Stimulated activated CD4-positive, alpha-beta T cell treated with anti-CD3 and anti-CD28 coated beads, Interleukin-4, amount 100 ng/mL, for 24 hours (primary cell): ENCODE measurements at regions not wholly inside any gene's neighbourhood (a gene's known extent, or its start where the extent isn't known, plus 50 kb on each side); places are given as distances from the start of the nearest gene placed in this dataset.
A peak's percentile ranks its signal among the peaks of the same experiment; 100 is the strongest.
"Not testable (repeated sequence)": the region's sequence is repeated elsewhere in the genome, so short reads cannot be mapped to it uniquely, and the experiment has no call there.

ENCODE experiments used
- DNase-seq: peaks from one replicate; pipeline ENCODE4 v3.0.0-alpha.2; 2020

DNA sequence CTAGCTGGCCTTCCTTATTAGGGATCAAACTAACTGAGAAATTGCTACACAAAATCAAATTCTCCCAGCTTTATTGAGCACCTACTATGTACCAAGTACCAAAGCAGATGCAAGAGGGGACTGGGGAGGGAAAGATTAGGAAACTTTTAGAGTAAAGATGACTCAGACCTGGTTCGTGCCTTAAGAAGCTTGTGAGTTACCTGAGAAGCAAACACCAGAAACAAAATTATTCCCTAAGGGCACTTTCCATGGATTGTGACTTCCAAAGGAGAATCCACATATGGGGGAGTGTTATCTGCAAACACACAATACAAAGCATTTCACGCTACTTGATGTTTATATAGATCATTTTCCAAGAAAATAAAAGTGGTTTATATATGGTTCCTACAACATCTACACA lies 326.9 kb upstream of the HNRNPA3 start:
- DNase-seq = no peak

DNA sequence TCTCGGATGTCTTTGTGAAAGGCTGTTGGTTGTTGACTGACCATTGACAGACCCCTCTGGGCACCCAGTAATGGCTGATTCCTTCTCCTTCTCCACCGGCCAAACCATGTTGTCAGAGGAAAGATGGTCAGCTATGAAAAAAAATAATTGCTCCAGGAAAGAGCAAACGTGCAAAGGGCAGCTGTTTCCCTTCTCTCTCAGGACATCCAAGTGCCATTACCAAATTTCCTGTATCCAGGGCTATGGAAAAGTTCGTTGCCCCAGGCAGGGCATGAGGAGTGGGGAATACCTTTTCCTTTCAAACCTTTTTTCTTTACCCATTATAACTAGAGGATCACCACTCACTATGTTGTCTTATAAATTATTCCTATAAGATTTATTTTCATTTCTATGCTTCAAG lies 321.5 kb upstream of the HNRNPA3 start:
- DNase-seq = no peak

DNA sequence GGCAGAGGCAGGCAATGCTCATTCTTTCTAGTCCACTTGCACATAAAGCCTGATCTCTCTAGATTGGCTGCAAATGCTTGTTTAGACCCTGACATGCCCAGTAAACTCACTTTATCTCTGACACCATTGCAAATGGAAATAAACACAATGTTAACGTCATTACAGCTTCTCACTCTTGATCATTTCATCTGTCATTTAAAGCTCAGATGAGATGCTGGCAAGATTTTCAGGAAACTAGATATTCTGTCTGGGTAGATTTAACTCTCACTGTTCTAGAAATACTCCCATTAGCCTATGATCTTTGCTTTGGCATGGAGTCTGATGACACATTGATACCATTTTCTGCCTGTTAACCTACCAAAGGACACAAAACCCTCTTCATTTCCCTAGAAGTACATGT lies 320.7 kb upstream of the HNRNPA3 start:
- DNase-seq = no peak

DNA sequence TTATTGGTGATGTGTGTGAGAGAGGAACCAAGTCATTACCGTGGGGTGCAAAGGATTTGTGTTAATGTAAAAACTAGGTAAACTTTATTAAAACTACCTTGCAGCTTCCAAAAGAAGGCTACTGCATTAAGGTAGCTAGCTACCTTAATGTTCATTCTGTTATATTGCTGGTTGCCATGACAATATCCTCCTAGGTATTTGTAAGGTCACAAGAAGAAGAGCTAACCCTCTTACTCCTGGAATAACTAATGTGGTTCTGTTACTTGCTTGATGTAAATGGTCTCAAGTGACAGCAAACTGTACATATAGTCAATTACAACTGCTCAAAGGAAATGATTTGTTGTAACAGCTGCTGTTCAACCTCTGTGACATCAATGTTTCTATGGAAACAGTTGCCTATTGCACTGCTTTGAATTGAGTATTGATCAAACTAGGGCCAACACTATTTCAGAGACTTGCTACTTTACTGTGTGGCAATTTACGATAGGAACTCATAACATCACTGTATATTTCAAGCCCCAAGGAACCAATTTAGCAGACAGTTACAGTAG lies 319.8 kb upstream of the HNRNPA3 start:
- no peak for DNase-seq

DNA sequence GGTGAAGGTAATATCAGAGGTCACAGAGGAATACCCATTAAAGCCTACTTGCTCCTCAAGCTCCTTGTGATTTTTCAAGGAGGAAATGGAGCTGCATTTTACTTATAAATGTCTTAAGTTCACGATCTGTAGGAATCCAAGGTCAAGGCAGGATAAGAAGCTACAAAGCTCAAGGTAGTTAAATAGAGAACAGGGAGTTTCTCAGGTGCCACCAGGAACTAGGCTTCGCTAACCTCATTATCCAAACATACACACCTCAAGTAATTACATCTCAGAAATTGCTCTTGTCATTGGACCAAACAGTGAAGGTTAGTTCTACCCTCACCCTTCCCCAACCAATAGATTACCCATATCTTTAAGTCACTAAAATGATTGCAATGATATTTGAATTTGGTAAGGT lies 317.4 kb upstream of the HNRNPA3 start:
- no peak for DNase-seq

DNA sequence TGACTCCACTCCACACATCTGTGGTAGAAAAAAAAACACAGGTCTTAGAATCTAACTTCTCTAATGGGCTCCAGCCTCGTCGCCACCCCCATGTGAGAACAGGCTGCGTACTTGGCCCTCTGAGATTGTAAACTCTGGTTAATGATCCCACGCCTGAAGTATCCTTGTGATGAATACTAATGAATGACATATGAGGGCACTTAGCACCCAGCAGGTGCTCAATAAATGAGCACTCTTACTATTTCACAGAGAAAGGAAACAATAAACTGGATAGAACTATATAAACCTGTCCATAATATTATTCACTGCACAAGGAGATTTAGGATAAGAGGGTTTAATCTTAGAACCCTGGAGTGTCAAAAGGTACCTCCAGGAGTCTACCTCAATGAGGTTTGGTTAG lies 310.1 kb upstream of the HNRNPA3 start:
- DNase-seq = no peak

DNA sequence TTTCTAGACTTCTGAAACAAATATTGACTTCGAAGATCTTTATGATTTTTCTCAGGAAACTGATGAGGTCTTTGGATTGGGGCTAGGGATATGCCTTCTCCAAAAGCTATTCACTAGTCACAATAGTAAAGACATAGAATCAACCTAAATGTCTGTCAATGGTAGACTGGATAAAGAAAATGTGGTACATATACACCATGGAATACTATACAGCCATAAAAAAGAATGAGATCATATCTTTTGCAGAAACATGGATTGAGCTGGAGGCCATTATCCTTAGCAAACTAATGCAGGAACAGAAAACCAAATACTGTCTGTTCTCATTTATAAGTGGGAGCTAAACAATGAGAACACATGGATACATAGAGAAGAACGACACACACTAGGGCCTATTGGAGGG lies 308.5 kb upstream of the HNRNPA3 start:
- not testable (repeated sequence) for DNase-seq

DNA sequence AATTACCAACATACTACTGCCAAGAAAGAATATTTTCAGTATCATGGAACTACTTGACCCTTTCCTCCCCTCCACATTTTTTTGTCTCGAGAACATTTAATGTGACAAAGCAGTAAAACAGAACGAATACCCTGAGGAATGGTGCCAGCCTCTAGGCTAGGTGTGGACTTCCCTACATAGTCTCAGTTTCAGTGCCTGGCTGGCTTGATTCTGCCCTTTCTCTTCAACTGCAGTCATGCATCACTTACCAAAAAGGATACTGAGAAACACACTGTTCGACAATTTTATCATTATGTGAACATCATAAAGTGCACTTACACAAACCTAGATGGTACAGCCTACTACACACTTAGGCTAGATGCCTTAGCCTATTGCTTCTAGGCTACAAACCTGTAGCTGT lies 305.3 kb upstream of the HNRNPA3 start:
- no peak for DNase-seq

DNA sequence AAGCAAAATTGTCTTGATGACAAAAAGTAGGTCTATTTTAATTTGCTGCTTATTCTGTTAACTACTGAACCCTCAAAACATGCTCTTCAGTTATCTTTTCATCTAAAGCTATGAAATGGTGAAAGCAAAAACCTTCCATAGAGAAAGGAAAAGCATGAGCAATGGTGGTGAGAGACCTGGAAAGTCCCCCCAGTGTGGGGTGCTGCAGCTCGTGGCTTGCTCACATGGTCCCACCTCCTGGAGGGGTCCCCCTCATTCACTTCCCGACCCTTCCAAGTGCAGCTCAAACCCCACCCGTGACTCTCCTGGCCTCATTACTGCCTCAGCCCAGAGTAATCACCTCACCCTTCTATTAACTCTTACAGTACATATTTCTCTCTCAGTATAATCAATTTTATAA lies 301.8 kb upstream of the HNRNPA3 start:
- DNase-seq = no peak

DNA sequence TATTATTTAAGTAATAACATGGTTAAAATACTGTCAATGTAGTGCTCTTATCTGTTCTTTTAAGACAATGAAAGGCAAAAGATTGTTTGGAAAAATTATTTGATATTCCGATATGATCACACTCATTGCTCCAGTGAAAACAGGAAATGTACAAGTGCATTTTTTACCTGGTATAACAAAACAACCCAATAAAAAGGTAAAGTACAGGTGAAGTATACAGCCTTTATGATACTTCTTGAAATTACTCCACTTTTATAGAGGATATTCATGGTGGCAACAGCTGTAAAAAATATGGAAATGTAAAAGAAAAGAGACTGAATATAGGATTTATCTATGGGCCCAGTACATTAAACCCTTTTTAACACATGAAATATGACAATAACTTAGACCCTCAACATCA lies 298.6 kb upstream of the HNRNPA3 start:
- no peak for DNase-seq

DNA sequence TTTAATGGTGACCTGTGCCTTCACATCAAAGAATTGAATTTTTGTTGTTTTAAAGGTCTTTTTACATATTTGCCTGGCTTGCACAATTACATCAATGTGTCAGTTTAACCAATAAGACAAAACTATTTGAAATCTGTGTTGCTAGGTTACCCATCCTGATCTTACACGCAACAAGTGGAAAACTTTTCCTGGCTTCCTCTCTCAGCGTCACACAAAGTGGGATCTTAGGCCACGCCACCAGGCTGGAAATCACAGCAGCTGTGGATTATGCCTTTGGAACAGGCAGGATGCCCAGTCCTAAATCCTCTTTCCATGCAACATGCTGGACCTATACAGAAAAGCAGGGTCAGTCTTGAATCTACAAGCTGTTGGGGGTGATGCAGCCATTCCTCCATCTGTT lies 298.2 kb upstream of the HNRNPA3 start:
- DNase-seq = no peak

DNA sequence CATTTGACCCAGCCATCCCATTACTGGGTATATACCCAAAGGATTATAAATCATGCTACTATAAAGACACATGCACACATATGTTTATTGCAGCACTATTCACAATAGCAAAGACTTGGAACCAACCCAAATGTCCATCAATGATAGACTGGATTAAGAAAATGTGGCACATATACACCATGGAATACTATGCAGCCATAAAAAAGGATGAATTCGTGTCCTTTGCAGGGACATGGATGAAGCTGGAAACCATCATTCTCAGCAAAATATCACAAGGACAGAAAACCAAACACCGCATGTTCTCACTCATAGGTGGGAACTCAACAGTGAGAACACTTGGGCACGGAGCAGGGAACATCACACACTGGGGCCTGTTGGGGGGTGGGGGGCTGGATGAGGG lies 290.0 kb upstream of the HNRNPA3 start:
- DNase-seq = not testable (repeated sequence)

DNA sequence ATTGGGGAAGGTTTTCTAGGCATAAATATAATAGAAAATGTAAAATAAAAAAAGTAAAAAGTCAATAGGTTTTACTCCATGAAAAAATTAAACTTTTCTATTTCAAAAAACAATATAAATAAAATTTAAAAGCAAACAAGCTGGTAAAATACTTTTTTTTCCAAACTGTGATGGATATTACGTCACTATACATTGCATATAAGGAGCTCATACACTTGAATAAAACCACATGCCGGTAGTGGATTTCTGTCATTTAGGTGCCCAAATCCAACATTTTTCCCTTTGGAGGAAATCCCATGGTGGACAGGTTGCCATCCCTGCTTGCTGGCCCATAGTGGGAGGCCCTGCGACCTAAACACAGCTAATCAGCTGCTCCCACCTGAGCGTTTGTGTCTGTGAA lies 289.4 kb upstream of the HNRNPA3 start:
- no peak for DNase-seq

DNA sequence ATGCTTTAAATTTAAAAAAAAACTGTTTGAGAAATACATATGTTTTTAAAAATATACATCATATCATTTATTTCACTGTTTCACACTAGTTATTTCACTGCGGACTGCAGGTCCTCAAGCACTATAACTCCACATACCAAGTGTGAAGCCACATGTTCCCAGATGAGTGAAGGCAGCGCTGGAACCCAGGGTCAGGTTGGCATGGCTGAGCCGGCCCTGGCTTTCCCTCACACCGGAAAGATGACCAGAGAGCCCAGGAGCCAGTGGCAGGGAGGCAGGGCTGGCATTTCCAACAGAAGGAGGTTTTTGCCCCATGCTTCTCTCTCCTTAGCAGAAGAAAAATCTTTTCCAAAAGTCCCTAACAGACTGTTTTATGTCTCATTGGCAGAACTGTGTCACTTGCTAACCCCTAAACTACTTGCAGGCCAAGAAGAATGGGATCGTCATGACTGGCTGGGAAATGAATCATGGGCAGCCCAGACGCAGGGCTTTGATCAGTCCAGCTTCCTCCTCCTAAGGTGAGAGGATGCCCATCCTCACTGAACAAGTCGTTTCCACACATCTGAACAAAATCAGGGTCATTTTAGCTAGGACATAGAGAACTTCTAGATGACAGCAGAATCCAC lies 287.6 kb upstream of the HNRNPA3 start:
- no peak for DNase-seq

DNA sequence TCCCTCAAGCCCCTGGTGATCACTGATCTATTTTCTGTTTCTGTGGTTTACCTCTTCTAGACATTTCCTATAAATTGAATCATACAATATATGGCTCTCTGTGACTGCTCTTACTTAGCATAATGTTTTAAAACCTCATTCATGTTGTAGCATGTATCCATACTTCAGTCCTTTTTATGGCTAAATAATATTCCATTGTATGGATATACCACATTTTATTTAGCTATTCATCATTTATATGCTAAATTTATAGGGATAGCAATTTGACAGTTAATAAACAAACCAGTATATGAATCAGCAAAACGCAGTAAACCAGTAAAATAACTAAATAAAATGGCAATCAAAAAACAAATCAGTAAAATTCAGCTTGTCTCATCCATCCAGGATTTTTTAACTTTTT lies 286.1 kb upstream of the HNRNPA3 start:
- no peak for DNase-seq

DNA sequence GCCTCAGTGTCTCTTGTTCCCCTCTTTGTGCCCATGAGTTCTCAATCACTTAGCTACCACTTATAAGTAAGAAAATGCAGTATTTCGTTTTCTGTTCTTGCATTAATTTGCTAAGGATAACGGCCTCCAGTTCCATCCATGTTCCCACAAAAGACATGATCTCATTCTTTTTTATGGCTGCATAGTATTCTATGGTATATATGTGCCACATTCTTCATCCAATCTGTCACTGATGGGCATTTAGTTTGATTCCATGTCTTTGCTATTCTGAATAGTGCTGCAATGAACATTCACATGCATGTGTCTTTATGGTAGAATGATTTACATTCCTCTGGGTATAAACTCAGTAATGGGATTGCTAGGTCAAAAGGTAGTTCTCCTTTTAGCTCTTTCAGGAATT lies 283.2 kb upstream of the HNRNPA3 start:
- DNase-seq = not testable (repeated sequence)

DNA sequence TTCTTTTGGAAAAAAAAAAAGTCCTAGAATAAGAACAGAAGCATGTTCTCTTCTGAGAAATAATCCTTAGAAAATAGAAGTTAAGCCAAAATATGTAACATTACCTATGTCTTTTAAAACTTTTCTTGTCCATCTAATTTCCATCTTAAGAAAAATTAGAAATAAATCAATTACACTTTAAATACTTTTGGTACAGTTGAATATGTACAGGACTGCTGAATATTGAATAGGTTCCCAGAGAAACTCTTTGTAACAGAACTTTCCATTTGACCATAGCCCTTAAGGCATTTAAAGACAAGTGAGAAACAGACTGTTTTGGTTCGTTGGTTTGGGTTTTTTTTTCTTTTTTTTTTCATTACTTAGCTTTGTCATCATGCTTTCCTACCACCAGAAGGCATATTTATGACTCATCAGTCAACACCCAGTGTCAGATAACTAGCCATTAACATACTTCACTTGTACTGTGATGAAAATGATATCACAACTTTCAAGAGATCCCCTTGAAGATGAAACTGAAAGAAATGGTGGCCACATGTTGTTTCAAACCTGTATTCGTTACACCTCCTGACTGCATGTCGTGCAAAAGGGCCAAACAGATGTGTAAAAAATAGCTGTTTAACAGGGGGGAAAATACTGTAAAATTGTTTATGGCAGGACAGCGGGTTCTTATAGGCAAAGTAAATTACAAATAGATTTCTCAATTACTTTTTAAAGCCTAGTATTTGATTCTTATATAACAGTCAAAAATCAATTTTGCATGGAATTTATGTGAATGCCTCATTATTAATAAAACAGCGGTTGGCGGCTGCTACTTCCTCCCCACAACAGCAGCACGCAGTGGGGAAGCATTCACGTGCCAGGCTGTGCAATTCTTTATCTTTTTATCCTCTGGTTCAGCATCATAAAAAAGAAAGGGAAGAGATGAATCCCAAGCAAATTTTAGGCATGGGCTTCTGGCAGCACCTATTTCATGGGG lies 280.7 kb upstream of the HNRNPA3 start:
- DNase-seq = peak; percentile 24

DNA sequence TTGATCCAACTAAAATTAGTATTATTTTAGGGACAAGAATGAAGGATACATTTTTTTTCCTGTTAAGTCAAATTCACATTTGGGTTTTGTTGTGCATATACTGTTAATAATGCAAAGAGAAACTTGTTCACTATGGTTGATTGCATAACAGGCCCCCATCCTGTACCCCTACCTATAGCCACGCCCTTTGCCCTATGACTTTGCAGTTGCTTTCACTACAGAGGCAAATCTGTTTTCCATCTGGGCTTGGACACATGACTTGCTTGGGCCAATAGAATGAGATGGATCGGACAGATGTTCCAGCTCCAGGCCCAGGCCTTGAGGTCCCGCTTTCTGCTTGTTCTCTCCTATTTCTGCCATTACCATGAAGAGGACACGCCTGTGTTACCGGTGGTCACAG lies 278.5 kb upstream of the HNRNPA3 start:
- DNase-seq = no peak

DNA sequence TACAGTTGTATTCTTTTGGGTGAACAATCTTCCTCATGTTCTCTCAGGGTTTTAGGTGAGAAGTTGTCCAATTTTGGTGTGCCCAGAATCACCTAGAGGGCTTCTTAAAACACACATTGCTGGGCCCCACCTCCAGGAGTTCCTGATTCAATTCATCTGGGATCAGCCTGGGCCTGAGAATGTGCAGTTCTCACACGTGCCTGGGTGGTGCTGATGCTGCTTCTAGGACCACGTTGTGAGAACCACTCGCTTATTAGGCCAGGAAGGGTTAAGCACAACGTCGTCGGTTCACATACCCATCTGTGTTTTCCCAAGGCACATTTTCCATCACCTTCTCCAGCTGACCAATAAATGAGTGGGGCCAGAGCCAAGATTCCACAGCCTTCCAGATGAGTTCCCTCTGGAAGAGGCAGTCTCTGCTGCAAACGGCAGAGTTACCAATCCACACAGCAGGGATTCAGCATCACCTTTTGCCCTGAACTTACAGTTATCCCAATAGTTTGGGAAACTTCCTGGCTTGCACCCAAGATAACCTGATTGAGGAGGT lies 277.7 kb upstream of the HNRNPA3 start:
- no peak for DNase-seq

DNA sequence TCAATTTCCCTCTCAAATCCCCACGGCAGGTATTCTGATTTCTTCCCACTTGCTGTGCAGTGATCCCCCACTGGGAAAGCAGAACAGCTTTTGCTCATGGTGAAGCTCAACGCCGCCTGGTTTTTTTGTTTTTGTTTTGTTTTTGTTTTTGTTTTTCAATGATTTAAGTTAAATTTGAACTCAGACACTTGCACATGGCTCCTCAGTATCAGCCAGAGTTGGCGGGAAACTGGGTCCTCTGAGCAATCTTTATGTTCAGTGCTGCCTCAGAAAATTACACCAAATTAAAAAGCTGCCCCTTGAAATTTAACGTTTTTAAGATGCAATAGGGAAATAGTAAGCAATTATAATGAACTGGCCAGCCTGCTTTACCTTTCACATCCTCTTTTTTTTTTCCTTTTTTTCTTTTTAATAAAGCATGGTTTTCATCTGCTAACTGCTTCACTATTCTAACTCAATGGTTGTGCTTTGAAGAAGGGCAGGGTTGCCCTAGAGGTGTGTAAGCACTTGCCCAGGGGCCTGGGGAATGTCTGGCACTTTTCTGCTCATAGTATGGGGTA lies 277.0 kb upstream of the HNRNPA3 start:
- DNase-seq = no peak

DNA sequence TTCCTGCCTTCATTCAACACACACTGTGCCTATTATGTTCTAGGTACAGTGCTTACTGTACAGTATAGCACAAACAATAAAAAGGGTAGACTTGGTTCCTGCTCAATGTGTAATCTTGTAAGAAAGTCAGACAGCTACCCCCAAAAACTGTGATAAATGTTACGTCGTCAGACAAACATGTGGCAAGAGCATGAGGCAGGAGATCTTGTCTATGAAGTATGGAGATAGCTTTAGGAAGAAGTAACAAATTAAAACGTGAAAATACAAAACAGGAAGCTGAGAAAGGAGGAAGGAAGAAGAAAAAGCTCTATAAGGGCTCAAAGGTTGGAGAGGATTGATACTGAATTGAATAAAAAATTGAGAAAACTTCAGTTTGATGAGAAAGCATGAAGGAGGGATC lies 276.2 kb upstream of the HNRNPA3 start:
- DNase-seq = no peak

DNA sequence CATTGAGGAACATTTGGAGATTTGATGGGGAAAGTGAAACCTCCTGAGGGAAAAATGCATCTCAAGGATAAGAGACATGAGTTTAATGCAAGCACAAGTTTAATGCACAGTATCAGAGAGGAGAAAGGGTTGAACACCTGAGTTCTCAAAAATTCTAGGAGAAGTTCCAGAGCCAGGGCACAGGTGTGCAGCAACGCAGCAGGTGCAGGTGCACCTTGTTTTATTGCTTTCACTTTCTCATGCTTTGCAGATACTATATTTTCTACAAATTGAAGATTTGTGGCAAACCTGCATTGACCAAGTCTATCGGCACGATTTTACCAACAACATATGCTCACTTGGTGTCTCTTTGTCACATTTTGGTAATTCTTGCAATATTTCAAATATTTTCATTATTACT lies 267.6 kb upstream of the HNRNPA3 start:
- DNase-seq = no peak

DNA sequence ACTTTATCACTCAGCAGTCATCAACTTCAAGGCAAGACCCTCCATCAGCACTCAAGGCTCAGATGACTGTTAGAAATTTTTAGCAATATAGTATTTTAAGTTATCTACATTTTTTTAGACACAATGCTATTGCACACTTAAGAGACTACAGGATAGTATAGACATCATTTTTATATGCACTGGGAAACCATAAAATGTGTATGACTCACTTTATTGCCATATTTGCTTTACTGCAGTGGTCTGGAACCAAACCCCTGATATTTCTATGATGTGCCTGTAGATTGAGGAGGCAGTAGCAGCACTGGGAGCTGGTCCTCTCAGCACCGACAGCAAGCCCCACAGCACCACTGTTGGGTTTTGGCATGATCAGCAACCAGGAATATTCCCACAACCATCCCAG lies 264.8 kb upstream of the HNRNPA3 start:
- DNase-seq = no peak

DNA sequence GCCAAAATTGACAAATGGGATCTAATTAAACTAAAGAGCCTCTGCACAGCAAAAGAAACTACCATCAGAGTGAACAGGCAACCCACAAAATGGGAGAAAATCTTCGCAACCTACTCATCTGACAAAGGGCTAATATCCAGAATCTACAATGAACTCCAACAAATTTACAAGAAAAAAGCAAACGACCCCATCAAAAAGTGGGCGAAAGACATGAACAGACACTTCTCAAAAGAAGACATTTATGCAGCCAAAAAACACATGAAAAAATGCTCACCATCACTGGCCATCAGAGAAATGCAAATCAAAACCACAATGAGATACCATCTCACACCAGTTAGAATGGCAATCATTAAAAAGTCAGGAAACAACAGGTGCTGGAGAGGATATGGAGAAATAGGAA lies 261.4 kb upstream of the HNRNPA3 start:
- not testable (repeated sequence) for DNase-seq
